ENCODE measurements at regions not wholly inside any gene's neighbourhood (a gene's known extent, or its start where the extent isn't known, plus 50 kb on each side); places are given as distances from the start of the nearest gene placed in this dataset.
"Not testable (repeated sequence)": the region's sequence is repeated elsewhere in the genome, so short reads cannot be mapped to it uniquely, and the experiment has no call there.

GRCh38 chr5:157972579-157972978, 113.6 kb upstream of the CLINT1 start:
- Histone ChIP-seq H3K9me3 (no peaks in the 10 kb centered on the region), H3K4me1 (no peaks in the 10 kb centered on the region), H3K4me3 (no peak overlapping the region), H3K36me3 (no peaks in the 10 kb centered on the region), H3K27ac (no peak overlapping the region), H3K27me3 (no peaks in the 10 kb centered on the region)
- 80 to 87% methylated on average over 6 of the region's 6 CpGs for WGBS, 2 donors
- TF ChIP-seq, protein P1, sequence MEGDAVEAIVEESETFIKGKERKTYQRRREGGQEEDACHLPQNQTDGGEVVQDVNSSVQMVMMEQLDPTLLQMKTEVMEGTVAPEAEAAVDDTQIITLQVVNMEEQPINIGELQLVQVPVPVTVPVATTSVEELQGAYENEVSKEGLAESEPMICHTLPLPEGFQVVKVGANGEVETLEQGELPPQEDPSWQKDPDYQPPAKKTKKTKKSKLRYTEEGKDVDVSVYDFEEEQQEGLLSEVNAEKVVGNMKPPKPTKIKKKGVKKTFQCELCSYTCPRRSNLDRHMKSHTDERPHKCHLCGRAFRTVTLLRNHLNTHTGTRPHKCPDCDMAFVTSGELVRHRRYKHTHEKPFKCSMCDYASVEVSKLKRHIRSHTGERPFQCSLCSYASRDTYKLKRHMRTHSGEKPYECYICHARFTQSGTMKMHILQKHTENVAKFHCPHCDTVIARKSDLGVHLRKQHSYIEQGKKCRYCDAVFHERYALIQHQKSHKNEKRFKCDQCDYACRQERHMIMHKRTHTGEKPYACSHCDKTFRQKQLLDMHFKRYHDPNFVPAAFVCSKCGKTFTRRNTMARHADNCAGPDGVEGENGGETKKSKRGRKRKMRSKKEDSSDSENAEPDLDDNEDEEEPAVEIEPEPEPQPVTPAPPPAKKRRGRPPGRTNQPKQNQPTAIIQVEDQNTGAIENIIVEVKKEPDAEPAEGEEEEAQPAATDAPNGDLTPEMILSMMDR (IDR thresholded peaks at IDR 0.05) = no peak
- DNase-seq (no peak), ATAC-seq (no peak), FAIRE-seq (no peak)
- intact Hi-C loops (cut with DNase I) = no loop called here

- Histone ChIP-seq H3K27ac (no peak overlapping the region), H3K27me3 (no peaks in the 10 kb centered on the region), H3K9me3 (no peaks in the 10 kb centered on the region), H3K36me3 (no peaks in the 10 kb centered on the region), H3K4me3 (no peak overlapping the region), H3K4me1 (no peaks in the 10 kb centered on the region)
- DNase-seq (no peak), FAIRE-seq (no peak), ATAC-seq (peak in 1 of 4 donors; percentile 53)
- WGBS, 2 donors = 42 to 44% methylated on average over 5 of the region's 5 CpGs
- TF ChIP-seq, protein P1 (IDR thresholded peaks at IDR 0.05) = no peak
- intact Hi-C loops (cut with DNase I) = no loop called here
Measured at GRCh38 chr5:157971571-157972216, 112.7 kb upstream of the CLINT1 start.

DNA sequence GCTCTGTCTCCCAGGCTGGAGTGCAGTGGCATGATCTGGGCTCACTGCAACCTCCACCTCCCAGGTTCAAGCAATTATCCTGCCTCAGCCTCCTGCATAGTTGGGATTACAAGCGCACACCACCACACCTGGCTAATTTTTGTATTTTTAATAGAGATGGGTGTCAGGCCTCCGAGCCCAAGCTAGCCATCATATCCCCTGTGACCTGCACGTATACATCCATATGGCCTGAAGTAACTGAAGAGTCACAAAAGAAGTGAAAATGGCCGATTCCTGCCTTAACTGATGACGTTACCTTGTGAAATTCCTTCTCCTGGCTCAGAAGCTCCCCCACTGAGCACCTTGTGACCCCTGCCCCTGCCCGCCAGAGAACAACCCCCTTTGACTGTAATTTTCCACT, 109.6 kb upstream of the CLINT1 start:
- WGBS, 2 donors = 72 to 80% methylated on average over 6 of the region's 6 CpGs
- H3K27me3 ChIP-seq; H3K4me3 ChIP-seq; H3K4me1 ChIP-seq; H3K27ac ChIP-seq; ATAC-seq; H3K9me3 ChIP-seq; H3K36me3 ChIP-seq; intact Hi-C loops (cut with DNase I); FAIRE-seq; DNase-seq: not testable (repeated sequence)

DNA sequence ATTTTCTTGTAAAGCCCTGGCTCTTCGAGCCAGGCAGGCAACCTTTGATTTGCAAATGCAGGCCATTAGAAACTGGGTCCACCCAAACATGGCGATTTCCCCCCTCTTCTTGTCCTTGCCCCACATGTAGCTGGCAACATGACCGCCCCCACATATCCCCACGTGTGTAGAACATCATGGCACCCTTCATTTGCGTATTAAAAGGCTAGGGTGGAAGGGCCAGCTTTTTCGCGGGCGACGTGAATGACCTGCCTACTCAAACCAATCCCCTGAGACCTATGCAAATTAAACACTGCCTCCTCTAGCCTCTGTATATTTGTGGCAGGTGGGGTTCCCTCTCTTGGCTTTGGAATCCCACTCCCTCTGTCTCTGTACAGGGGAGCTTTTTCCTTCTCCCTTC, 107.0 kb upstream of the CLINT1 start:
- no peaks in the 10 kb centered on the region for H3K4me1 ChIP-seq
- no peak for DNase-seq
- no peak overlapping the region for H3K4me3 ChIP-seq
- 81 to 84% methylated on average over 9 of the region's 9 CpGs for WGBS, 2 donors
- H3K36me3 ChIP-seq = no peaks in the 10 kb centered on the region
- TF ChIP-seq, protein P1 (IDR thresholded peaks at IDR 0.05) = no peak
- intact Hi-C loops (cut with DNase I) = no loop called here
- ATAC-seq = no peak
- H3K9me3 ChIP-seq = no peaks in the 10 kb centered on the region
- H3K27ac ChIP-seq = no peak overlapping the region
- H3K27me3 ChIP-seq = no peaks in the 10 kb centered on the region
- FAIRE-seq = no peak

- TF ChIP-seq, protein P1 (IDR thresholded peaks at IDR 0.05) = no peak
- H3K9me3 ChIP-seq = no peaks in the 10 kb centered on the region
- ATAC-seq (no peak), DNase-seq (no peak), FAIRE-seq (no peak)
- H3K4me3 ChIP-seq = no peak overlapping the region
- intact Hi-C loops (cut with DNase I) = no loop called here
- H3K4me1 ChIP-seq = no peaks in the 10 kb centered on the region
- no peak overlapping the region for H3K27ac ChIP-seq
- H3K27me3 ChIP-seq = no peaks in the 10 kb centered on the region
- no peaks in the 10 kb centered on the region for H3K36me3 ChIP-seq
- 47 to 48% methylated on average over 2 of the region's 2 CpGs for WGBS, 2 donors
Measured at GRCh38 chr5:157965040-157965678, 106.2 kb upstream of the CLINT1 start.

All from pancreas (tissue), 10 donors.